Liver (tissue), 3 donors: ENCODE measurements at regions not wholly inside any gene's neighbourhood (a gene's known extent, or its start where the extent isn't known, plus 50 kb on each side); places are given as distances from the start of the nearest gene placed in this dataset.

Experiments
- EGR1 ChIP-seq, 2 donors: IDR thresholded peaks; 2 replicates each; pipeline ENCODE4 v1.6.1; 2016 to 2018; ENCODE audit warnings: antibody characterized with exemption in 2 of 2, low read depth in 2 of 2
- NR2F2 ChIP-seq: IDR thresholded peaks from 2 replicates; pipeline ENCODE4 v1.6.1; 2016; ENCODE audit warnings: antibody characterized with exemption
- ZBTB33 ChIP-seq: IDR thresholded peaks from 2 replicates; pipeline ENCODE4 v1.6.1; 2016; ENCODE audit warnings: antibody characterized with exemption
- TF ChIP-seq, protein P1 (sequence below): fragments of 150-350 bp; IDR thresholded peaks from 2 replicates; pipeline ENCODE4 v1.5.1; 2017; ENCODE audit warnings: improper control_type of control experiment, low read depth, low read length; ENCODE audit not compliant: missing input control
- donor health status: healthy.
- donor health status: healthy.

DNA sequence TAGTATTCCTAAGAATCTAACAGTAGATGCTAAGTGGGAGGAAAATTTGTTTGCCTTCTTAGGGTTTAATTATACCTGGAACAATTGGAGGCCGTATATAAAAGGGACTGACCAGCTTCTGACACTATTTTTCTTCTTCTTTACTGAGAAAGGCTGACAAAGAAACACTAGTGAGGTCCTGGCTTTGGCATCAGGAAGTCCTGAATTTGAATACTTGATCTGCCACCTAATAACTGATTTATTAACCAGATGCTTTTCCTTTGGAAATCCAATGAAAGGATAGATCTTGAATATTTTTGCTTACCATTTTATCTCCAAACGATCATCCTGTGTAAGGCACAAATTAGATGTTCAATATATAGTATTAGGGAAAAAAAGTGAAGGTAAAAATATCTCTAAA lies 382.5 kb downstream of the CENPW start:
- TF ChIP-seq, protein P1, sequence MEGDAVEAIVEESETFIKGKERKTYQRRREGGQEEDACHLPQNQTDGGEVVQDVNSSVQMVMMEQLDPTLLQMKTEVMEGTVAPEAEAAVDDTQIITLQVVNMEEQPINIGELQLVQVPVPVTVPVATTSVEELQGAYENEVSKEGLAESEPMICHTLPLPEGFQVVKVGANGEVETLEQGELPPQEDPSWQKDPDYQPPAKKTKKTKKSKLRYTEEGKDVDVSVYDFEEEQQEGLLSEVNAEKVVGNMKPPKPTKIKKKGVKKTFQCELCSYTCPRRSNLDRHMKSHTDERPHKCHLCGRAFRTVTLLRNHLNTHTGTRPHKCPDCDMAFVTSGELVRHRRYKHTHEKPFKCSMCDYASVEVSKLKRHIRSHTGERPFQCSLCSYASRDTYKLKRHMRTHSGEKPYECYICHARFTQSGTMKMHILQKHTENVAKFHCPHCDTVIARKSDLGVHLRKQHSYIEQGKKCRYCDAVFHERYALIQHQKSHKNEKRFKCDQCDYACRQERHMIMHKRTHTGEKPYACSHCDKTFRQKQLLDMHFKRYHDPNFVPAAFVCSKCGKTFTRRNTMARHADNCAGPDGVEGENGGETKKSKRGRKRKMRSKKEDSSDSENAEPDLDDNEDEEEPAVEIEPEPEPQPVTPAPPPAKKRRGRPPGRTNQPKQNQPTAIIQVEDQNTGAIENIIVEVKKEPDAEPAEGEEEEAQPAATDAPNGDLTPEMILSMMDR: no peak
- TF ChIP-seq NR2F2 (no peak), EGR1 (IDR thresholded peaks at IDR 0.05; ENCODE audit: low read depth in 2 of 2) (no peak), ZBTB33 (no peak)
